BLaER1 treated with 17β-estradiol and CSF1 and Interleukin-3, amounts not matched to agents 10 nM and 100 nM (cell line): ENCODE measurements at regions not wholly inside any gene's neighbourhood (a gene's known extent, or its start where the extent isn't known, plus 50 kb on each side); places are given as distances from the start of the nearest gene placed in this dataset.
A peak's percentile ranks its signal among the peaks of the same experiment; 100 is the strongest.

Source experiments
- H3K27ac ChIP-seq, 11 experiments: shearing (Covaris generic); formaldehyde crosslinking; 2 replicates each; pipeline ENCODE4 v1.8.1; 2022
- H3K27me3 ChIP-seq, 11 experiments: shearing (Covaris generic); formaldehyde crosslinking; 2 replicates each; pipeline ENCODE4 v1.8.1; 2022
- H3K36me3 ChIP-seq, 11 experiments: shearing (Covaris generic); formaldehyde crosslinking; 2 replicates each; pipeline ENCODE4 v1.8.1; 2022
- H3K4me1 ChIP-seq, 10 experiments: shearing (Covaris generic); formaldehyde crosslinking; 2 replicates each; pipeline ENCODE4 v1.8.1; 2022
- H3K4me2 ChIP-seq, 11 experiments: shearing (Covaris generic); formaldehyde crosslinking; 2 replicates each; pipeline ENCODE4 v1.8.1; 2022
- H3K4me3 ChIP-seq, 10 experiments: shearing (Covaris generic); formaldehyde crosslinking; 2 replicates each; pipeline ENCODE4 v1.8.1; 2022
- H3K9ac ChIP-seq, 11 experiments: shearing (Covaris generic); formaldehyde crosslinking; 2 replicates each; pipeline ENCODE4 v1.8.1; 2022
- H3K9me3 ChIP-seq, 11 experiments: shearing (Covaris generic); formaldehyde crosslinking; replicated peaks in 1 of 11; 2 replicates each; pipeline ENCODE4 v1.8.1; 2022
- H4K20me1 ChIP-seq, 11 experiments: shearing (Covaris generic); formaldehyde crosslinking; 2 replicates each; pipeline ENCODE4 v1.8.1; 2022
- Cebpa-rat ChIP-seq, 11 experiments: shearing (Covaris generic); IDR thresholded peaks; 2 replicates each; pipeline ENCODE4 v1.8.1; 2022

DNA sequence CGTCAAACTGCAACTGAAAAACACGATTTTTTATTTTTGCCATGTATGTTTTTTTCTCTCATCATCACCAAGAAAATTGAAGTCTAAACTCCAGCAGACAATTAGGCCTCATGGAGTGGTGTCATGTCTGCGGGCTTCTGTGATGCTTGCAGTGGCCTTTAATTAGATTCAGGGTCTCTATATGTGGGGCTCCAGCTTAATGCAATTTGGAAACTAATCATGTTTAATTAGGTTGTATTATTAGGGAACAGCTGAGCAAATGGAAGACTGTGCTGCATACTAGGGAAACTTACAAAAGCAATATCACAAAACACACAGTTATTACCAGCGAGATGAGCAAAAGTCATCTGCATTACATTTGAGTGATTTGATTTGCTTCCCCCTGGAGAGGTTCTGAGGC lies 132.9 kb upstream of the PMEPA1 start:
- Histone ChIP-seq H3K4me2 (no peak overlapping the region), H3K9me3 (no peaks in the 10 kb centered on the region), H3K4me1 (peaks cover 0 to 10% (median 0%) of the 10 kb centered on the region in 10 experiments; a peak in 6 of 20 replicates), H3K27ac (no peak overlapping the region), H3K4me3 (no peak overlapping the region), H3K9ac (no peak overlapping the region), H4K20me1 (peaks cover 0 to 15% (median 0%) of the 10 kb centered on the region in 11 experiments; a peak in 1 of 22 replicates), H3K36me3 (no peaks in the 10 kb centered on the region), H3K27me3 (no peaks in the 10 kb centered on the region)
- no peak for TF ChIP-seq Cebpa-rat (IDR thresholded peaks at IDR 0.05)

DNA sequence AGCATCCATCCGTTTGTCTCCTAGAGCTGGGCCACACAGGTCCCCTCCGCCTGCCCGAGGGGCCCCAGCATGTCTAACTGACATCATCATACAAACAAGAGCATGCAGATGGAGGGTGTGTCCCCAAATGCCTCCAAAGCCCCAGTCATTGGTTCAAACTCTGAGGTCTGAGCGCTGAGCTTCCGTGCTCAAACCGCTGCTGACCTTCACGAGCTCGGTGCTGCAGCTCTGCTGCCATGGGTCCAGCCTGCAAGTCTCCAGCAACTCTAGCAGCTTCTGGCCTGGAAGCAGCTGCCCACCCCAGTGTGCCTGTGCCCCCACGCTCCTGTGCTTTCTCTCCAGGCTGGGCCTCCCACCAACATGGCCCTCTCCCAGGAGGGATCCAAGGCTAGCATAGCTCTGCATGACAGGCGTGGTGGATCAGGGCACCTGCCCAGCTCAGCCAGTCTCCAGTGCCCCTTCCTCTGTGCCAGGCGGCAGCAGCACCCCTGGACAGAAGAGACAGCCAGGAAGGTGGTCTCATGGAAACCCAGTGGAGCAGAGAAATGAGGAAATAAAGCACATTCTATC lies 131.6 kb upstream of the PMEPA1 start:
- Histone ChIP-seq H4K20me1 (peaks cover 0 to 15% (median 0%) of the 10 kb centered on the region in 11 experiments; a peak in 1 of 22 replicates), H3K9me3 (no peaks in the 10 kb centered on the region), H3K4me1 (peaks cover 0 to 10% (median 0%) of the 10 kb centered on the region in 10 experiments; a peak in 6 of 20 replicates), H3K9ac (no peak overlapping the region), H3K27ac (no peak overlapping the region), H3K4me3 (no peak overlapping the region), H3K27me3 (no peaks in the 10 kb centered on the region), H3K36me3 (no peaks in the 10 kb centered on the region), H3K4me2 (no peak overlapping the region)
- TF ChIP-seq Cebpa-rat (IDR thresholded peaks at IDR 0.05) = no peak

DNA sequence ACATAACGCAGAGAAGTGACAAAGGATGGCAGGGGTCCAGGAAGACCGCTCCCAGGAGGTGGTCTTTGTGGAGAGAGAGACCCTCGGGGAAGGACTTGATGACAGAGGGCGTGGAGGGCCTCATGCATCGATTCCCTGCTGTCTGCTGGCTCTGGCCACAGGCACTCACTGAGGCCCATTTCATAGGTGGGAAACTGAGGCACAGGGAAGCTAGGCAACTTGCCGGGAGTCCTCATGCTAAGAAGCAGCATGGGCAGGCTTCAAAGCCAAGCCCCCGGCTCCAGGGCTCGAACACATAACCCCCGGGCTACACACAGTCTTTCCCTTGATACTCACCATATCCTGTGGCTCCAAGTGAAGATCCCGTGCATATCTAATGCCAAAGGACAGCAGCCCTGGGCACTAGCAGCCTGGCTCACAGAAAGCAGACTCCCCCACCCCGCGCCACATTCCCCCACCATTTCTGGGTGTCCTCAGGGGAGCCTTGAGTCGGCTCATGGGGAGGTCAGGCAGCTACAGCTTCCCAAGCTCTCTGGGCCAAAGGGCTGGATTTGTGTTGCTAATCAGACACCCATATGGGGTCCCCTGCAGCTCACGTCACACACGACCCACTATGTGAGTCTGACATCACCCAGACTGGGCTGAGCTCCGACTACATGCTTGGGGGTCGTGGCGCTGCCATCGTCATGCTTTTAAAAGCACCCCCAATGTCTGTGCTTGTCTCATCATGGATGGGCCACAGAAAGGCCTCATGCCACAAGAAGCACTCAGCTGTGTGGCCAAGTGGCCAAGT lies 130.9 kb upstream of the PMEPA1 start:
- H3K9me3 ChIP-seq = no peaks in the 10 kb centered on the region
- H4K20me1 ChIP-seq = peaks cover 0 to 15% (median 0%) of the 10 kb centered on the region in 11 experiments; a peak in 1 of 22 replicates
- H3K9ac ChIP-seq = no peak overlapping the region
- no peak overlapping the region for H3K27ac ChIP-seq
- no peak overlapping the region for H3K4me3 ChIP-seq
- H3K36me3 ChIP-seq = no peaks in the 10 kb centered on the region
- H3K4me2 ChIP-seq = no peak overlapping the region
- TF ChIP-seq Cebpa-rat (IDR thresholded peaks at IDR 0.05) = no peak
- no peaks in the 10 kb centered on the region for H3K27me3 ChIP-seq
- H3K4me1 ChIP-seq = peaks cover 0 to 10% (median 0%) of the 10 kb centered on the region in 10 experiments; a peak in 6 of 20 replicates

DNA sequence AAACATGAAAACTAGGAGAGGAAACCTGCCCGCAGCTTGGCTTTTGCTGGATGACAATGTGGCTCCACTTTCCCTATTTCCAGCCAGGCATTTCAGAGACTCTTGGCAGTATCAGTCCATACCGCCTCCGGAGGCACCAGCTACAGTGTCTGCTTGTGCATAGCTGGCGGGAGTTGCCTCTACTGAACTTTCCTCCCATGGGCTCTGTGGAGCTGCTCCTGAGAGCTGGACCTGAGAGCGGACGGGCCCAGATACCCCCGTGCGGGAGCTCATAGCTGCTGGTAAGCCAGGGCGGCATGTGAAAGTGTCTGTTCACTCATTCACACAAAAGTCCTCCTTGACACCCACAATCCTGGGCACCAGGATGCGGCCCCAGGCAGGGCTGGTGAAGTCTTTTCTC lies 130.3 kb upstream of the PMEPA1 start:
- Histone ChIP-seq H3K4me3 (no peak overlapping the region), H3K27me3 (no peaks in the 10 kb centered on the region), H3K9me3 (no peaks in the 10 kb centered on the region), H3K27ac (no peak overlapping the region), H3K4me1 (peaks cover 0 to 10% (median 0%) of the 10 kb centered on the region in 10 experiments; a peak in 6 of 20 replicates), H4K20me1 (peaks cover 0 to 15% (median 0%) of the 10 kb centered on the region in 11 experiments; a peak in 1 of 22 replicates), H3K4me2 (peak overlapping the region in 1 of 11 experiments; percentile 33; a peak in 1 of 22 replicates), H3K9ac (no peak overlapping the region), H3K36me3 (no peaks in the 10 kb centered on the region)
- TF ChIP-seq Cebpa-rat (IDR thresholded peaks at IDR 0.05) = no peak

- no peak for TF ChIP-seq Cebpa-rat (IDR thresholded peaks at IDR 0.05)
- no peak overlapping the region for H3K9ac ChIP-seq
Observed at GRCh38 chr20:57838670-57839151, 128.9 kb upstream of the PMEPA1 start.

DNA sequence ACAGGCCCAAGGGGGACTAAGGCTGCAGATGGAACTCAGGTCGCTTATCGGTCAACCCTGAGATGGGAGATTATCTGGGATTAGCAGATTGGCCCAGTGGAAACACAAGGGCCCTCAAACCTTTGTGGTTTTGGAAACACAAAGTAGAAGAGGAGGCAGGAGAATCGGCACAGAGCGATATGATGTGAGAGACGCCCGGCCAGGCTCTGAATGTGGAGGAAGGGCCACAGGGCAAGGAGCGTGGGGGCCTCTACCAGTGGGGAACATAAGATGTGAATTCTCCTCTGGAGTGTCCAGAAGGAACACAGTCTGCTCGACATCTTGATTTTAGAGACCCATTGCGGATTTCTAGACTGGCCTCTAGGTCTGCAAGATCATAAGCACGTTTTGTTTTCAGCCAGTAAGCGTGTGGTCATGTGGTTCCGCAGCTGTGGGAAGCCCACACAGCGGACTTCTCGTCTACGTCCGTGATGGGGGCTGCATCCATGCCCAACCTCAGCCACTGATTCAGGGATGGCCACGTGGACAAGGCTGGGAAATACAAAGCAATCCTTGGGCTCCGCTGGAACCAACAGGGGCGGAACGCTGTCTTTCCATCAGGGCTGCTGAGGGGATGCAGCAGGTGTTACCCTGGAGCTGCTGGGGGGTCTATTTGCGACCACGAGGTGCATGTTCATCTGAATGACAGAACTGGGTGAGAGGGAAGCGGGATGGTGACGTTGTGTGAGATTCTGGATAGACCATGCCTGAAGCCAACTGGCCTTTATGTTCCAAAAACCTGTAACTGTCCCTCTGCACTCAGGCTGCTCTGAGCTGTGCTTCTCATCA lies 127.6 kb upstream of the PMEPA1 start:
- Histone ChIP-seq H3K4me1 (peaks cover 0 to 10% (median 0%) of the 10 kb centered on the region in 10 experiments; a peak in 6 of 20 replicates), H3K27ac (no peak overlapping the region), H3K9ac (no peak overlapping the region), H3K36me3 (no peaks in the 10 kb centered on the region), H4K20me1 (peaks cover 0 to 19% (median 0%) of the 10 kb centered on the region in 11 experiments; a peak in 1 of 22 replicates), H3K27me3 (no peaks in the 10 kb centered on the region), H3K4me3 (no peak overlapping the region), H3K4me2 (no peak overlapping the region), H3K9me3 (no peaks in the 10 kb centered on the region)
- TF ChIP-seq Cebpa-rat (IDR thresholded peaks at IDR 0.05) = no peak

More at GRCh38 chr20:57838670-57839151, 128.9 kb upstream of the PMEPA1 start:
- Histone ChIP-seq H3K4me1 (peaks cover 0 to 10% (median 0%) of the 10 kb centered on the region in 10 experiments; a peak in 6 of 20 replicates), H4K20me1 (peaks cover 0 to 19% (median 0%) of the 10 kb centered on the region in 11 experiments; a peak in 1 of 22 replicates), H3K4me2 (0 out of 22 replicates have a peak overlapping the region, but pooled peaks of 1 of the 11 experiments have one; percentile 31), H3K9me3 (no peaks in the 10 kb centered on the region), H3K4me3 (no peak overlapping the region), H3K36me3 (no peaks in the 10 kb centered on the region), H3K27ac (no peak overlapping the region), H3K27me3 (no peaks in the 10 kb centered on the region)

DNA sequence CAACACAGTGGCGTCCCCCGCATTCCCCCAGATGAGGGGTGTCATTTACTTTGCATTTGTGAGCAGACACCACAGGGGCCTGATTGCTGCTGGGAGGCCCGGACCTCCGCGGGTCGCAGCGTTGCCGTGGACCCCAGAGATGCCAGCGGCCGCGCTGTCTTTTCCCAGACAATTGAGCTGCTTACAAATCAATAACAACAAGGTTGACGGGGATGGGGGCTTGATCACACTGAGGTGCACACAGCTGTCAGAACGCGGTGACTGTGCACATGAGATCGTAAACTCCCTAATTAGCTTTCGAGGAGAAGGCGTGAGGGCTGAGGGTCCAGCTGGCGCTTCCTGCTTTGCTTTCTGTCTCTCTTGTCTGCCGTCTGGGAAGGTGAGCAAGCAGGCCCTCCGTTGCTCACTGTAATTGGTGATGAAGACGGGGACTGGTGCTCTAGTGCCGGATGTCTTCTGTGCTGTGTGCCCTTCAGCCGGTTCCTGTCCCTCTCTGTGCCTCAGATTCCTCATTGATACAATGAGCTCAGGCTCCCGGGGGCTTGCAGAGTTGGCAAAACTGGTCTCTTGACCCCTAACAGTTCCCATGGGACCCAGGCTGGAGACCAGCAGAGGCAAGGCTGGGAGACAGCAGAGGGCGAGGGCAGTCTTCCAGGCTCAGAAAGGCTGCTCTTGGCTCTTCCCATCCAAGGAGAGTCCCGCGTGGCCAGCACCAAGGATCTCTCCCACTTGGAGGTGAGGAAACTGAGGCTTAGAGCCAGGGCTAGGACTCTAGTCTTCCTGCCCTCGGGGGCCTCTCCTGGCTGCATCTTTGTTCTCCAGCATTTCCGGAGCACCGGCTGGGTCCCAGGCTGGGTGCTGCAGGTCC lies 126.0 kb upstream of the PMEPA1 start:
- Histone ChIP-seq H3K27ac (no peak overlapping the region), H3K4me1 (peaks cover 0 to 20% (median 1%) of the 10 kb centered on the region in 10 experiments; a peak in 7 of 20 replicates), H3K27me3 (no peaks in the 10 kb centered on the region), H3K4me3 (no peak overlapping the region), H4K20me1 (peaks cover 0 to 17% (median 0%) of the 10 kb centered on the region in 11 experiments; a peak in 1 of 22 replicates), H3K9me3 (no peaks in the 10 kb centered on the region), H3K4me2 (no peak overlapping the region), H3K36me3 (no peaks in the 10 kb centered on the region), H3K9ac (no peak overlapping the region)
- no peak for TF ChIP-seq Cebpa-rat (IDR thresholded peaks at IDR 0.05)

- H3K27ac ChIP-seq = no peak overlapping the region
Observed at GRCh38 chr20:57835074-57835452, 125.2 kb upstream of the PMEPA1 start.

More at GRCh38 chr20:57835074-57835452, 125.2 kb upstream of the PMEPA1 start:
- Histone ChIP-seq H3K36me3 (no peaks in the 10 kb centered on the region), H3K9ac (no peak overlapping the region), H3K4me3 (no peak overlapping the region), H3K4me2 (no peak overlapping the region), H3K27me3 (no peaks in the 10 kb centered on the region), H3K4me1 (peaks cover 0 to 20% (median 1%) of the 10 kb centered on the region in 10 experiments; a peak in 7 of 20 replicates), H3K9me3 (no peaks in the 10 kb centered on the region), H4K20me1 (peaks cover 0 to 9% (median 0%) of the 10 kb centered on the region in 11 experiments; a peak in 1 of 22 replicates)
- TF ChIP-seq Cebpa-rat (IDR thresholded peaks at IDR 0.05) = no peak
